Cardiac fibroblast (primary cell): ENCODE measurements at regions not wholly inside any gene's neighbourhood (a gene's known extent, or its start where the extent isn't known, plus 50 kb on each side); places are given as distances from the start of the nearest gene placed in this dataset.

ENCODE experiments used
- DNase-seq, 2 donors: peaks; one replicate each; pipeline versions ENCODE4 v3.0.0 to v3.0.0-alpha.2; 2010; ENCODE audit warnings: low read depth in 2 of 2
- H3K4me3 ChIP-seq, 2 donors: replicated peaks in 1 of 2; 1 replicate in 1 of 2; 2 replicates in 1 of 2; pipeline ENCODE4 v1.5.1; 2011; ENCODE audit warnings: low read depth in 2 of 2, low read length in 2 of 2, mild to moderate bottlenecking in 2 of 2, moderate library complexity in 1 of 2
- TF ChIP-seq, protein P1 (sequence below): IDR thresholded peaks from one replicate; pipeline ENCODE4 v1.5.1; 2011; ENCODE audit warnings: low read depth, mild to moderate bottlenecking, low read length, inconsistent platforms

DNA sequence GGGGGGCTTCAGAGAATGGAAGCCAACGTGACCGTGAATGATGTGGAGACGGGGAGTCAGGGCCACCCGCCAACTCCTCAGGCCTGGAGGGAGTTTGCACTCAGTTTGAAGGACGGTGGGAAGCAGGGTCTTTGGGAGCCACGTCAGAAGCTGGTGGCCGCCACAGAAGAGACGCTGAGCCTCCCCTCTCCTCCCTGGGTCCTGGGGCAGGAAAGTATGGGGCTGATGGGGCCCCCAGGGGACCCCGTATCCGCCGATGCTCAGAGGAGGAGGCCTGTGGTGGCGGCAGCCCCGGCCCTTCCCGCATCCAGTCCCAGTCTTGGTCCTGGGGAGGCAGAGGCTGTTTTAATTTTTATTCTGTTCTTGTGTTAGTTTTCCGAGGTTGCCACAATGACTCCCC, 188.6 kb upstream of the C1orf174 start:
- TF ChIP-seq, protein P1, sequence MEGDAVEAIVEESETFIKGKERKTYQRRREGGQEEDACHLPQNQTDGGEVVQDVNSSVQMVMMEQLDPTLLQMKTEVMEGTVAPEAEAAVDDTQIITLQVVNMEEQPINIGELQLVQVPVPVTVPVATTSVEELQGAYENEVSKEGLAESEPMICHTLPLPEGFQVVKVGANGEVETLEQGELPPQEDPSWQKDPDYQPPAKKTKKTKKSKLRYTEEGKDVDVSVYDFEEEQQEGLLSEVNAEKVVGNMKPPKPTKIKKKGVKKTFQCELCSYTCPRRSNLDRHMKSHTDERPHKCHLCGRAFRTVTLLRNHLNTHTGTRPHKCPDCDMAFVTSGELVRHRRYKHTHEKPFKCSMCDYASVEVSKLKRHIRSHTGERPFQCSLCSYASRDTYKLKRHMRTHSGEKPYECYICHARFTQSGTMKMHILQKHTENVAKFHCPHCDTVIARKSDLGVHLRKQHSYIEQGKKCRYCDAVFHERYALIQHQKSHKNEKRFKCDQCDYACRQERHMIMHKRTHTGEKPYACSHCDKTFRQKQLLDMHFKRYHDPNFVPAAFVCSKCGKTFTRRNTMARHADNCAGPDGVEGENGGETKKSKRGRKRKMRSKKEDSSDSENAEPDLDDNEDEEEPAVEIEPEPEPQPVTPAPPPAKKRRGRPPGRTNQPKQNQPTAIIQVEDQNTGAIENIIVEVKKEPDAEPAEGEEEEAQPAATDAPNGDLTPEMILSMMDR = no peak
- no peak overlapping the region for H3K4me3 ChIP-seq
- DNase-seq = no peak

DNA sequence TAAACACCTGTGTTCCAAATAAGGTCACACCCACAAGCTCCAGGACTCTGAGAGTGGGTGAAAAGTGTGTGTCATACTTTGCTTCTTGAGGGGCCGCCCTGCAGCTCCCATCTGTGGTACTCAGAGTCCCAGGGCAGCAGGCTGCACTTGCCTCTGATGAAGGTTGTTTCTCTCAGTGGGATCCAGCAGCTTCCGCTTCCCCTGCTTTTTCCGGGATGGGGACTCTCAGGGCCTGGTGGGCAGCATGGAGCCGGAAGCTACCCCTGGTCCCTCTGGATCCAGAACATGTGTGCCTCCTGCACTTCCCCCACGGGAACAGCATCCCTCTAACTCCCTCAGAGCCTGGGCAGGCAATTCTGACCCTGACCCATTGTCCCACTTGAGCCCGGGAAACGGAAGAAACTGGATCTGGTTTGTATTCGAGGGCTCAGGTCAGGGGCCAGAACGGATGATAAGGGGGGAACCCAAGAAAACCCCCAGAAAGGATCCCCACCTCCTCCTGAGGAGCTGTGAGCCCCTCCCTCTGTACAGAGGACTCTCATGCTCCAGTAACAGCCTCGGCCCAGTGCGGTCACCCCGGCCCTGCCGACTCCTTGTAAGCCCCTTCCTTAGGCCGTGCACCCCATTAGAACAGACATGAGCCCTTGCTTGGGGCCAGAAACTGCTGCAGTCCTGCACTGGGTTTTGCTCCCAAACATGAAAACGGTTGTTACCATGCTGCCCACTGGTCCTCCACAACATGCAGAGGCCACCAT, 189.5 kb upstream of the C1orf174 start:
- no peak for DNase-seq
- no peak overlapping the region for H3K4me3 ChIP-seq
- TF ChIP-seq, protein P1 = no peak

DNA sequence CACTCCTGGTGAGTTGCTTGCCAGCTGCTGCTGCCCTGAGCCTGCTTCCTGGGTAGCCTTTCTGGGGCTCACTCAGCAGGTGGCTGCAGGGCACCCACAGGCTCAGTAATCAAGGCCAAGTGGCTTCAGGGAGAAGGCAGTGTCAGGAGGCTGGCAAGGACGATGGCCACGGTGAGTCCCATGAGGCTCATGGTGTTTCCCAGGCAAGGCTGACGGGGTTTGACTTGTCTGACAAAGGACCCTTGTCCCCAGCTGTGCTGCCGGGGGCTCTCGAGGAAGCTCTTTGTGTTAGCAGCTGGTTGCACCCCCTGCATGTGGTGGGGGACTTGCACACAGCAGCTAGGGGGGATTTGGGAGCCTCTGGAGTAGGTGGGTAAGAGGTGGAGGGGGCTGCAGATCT, 190.5 kb upstream of the C1orf174 start:
- TF ChIP-seq, protein P1 = no peak
- DNase-seq = no peak
- H3K4me3 ChIP-seq = no peak overlapping the region

DNA sequence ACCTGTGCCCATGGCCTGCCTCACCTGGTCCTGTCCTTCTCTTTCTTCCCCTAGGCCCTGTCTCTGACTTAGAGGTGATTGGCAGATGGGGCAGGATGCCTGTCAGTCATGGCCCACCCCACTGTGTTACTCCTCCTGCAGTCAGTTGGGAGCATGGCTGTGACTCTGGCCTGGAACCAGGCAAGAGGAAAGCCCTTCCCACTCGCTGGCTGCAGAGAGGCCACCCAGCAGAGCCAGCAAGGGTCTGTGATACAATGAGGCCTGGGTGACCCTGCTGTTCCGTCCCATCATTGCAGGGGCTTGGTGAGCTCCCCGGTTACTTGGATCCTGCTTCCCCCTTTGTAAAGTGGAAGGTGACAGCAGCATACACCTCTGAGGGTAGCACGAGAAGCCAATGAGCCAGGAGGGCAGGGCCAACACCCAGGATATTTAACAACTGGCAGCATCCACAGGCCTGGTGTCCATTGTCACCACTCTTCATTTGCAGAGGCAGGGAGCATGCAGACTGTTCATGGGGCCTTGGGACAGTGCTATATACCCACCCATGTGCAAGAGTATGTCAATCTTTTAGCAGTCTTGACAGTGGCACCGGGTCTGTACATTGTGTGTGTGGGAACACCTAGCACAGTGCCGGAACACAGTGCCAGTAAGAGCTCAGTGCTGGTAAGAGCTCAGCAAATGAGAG, 191.0 kb upstream of the C1orf174 start:
- no peak for DNase-seq
- TF ChIP-seq, protein P1 = no peak
- no peak overlapping the region for H3K4me3 ChIP-seq

DNA sequence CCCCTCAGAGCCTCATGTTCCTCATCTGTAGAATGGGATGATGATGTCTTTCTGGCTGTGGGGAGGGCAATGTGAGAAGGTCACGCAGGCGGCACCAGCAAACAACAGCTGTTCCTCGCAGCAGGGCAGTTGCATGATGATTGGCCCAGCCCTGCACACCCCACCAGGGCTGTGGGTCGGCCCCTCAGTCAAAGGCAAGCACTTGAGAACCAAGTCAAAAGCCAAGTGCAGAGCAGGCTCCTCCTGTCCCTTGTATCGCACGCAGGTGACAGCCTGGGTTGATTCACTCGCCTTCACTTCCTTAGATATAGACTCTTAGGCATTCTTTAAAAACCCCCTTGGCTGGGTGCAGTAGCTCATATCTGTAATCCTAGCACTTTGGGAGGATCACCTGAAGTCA, 191.9 kb upstream of the C1orf174 start:
- TF ChIP-seq, protein P1 = no peak
- H3K4me3 ChIP-seq = no peak overlapping the region
- no peak for DNase-seq

DNA sequence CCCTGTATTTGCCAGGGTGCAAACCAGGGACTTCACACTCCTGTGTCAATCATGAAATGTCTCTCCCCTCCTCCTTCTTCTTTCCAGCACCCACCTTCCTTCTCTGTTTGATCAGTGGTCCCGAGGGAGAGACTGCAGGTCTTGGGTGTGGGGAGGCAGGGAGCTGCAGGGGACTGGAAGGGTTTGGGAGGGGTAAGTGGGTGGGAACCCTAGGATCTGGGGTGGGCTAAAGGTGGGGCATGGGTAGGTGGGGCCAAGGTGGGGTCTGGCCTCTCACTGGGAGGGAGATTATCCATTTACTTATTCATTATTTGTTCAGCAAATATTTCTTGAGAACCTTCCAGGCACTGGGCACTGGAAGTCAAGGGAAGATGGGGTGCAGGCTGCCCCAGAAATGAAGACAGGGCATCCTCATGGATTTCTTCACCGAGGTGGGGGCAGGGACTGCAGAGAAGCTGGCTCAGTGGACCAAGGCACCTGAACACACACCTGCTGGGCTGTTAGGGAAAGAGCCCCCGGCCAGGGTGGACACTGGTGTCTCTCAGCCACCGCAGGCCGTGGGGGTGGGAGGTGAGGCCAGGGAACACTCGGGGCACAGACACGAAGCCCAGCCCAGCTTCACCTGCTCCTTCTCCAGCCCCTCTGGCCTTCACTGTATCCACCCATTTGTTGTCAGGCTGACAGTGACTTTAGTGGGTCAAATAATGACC, 193.9 kb upstream of the C1orf174 start:
- H3K4me3 ChIP-seq = no peak overlapping the region
- TF ChIP-seq, protein P1 = no peak
- no peak for DNase-seq
